Osteoblast (primary cell): ENCODE measurements at regions not wholly inside any gene's neighbourhood (a gene's known extent, or its start where the extent isn't known, plus 50 kb on each side); places are given as distances from the start of the nearest gene placed in this dataset.

ENCODE experiments used
- DNase-seq: peaks from one replicate; pipeline ENCODE4 v3.0.0; 2011; ENCODE audit warnings: low spot score, mixed read lengths; ENCODE audit not compliant: insufficient read length; ENCODE audit errors: missing footprints
- H2AFZ ChIP-seq: 2 replicates; pipeline ENCODE4 v1.6.0; 2011; ENCODE audit warnings: mild to moderate bottlenecking, low read length
- H3K27ac ChIP-seq: 2 replicates; pipeline ENCODE4 v1.5.1; 2011; ENCODE audit warnings: mild to moderate bottlenecking, low read depth, low read length, moderate library complexity
- H3K27me3 ChIP-seq: 2 replicates; pipeline ENCODE4 v1.6.0; 2012; ENCODE audit warnings: mild to moderate bottlenecking, control low read depth, inconsistent platforms, low read length, moderate library complexity; ENCODE audit not compliant: insufficient read depth
- H3K36me3 ChIP-seq: 2 replicates; pipeline ENCODE4 v1.5.1; 2011; ENCODE audit warnings: mild to moderate bottlenecking, low read length, control low read depth, moderate library complexity; ENCODE audit not compliant: insufficient read depth
- H3K4me1 ChIP-seq: 2 replicates; pipeline ENCODE4 v1.5.1; 2011; ENCODE audit warnings: mild to moderate bottlenecking, low read length, control low read depth, moderate library complexity; ENCODE audit not compliant: insufficient read depth
- H3K4me2 ChIP-seq: 2 replicates; pipeline ENCODE4 v1.6.0; 2011; ENCODE audit warnings: mild to moderate bottlenecking, low read length; ENCODE audit not compliant: insufficient read depth
- H3K4me3 ChIP-seq: fragments of 200-600 bp; sonication (generic); 3 replicates; pipeline ENCODE4 v1.5.1; 2012; ENCODE audit warnings: mild to moderate bottlenecking, low read length, inconsistent platforms; ENCODE audit not compliant: insufficient read depth
- H3K79me2 ChIP-seq: 2 replicates; pipeline ENCODE4 v1.6.0; 2012; ENCODE audit warnings: mild to moderate bottlenecking, low read length, control low read depth, inconsistent platforms; ENCODE audit not compliant: insufficient read depth
- H3K9me3 ChIP-seq: 2 replicates; pipeline ENCODE4 v1.5.1; 2011; ENCODE audit warnings: low read depth, low read length, control low read depth
- H4K20me1 ChIP-seq: 2 replicates; pipeline ENCODE4 v1.6.0; 2012; ENCODE audit warnings: mild to moderate bottlenecking, low read length, control low read depth; ENCODE audit not compliant: insufficient read depth
- TF ChIP-seq, protein P1 (sequence below): IDR thresholded peaks from 2 replicates; pipeline ENCODE4 v1.5.1; 2011; ENCODE audit warnings: mild to moderate bottlenecking, low read depth, low read length, moderate library complexity; ENCODE audit errors: extremely low read depth

DNA sequence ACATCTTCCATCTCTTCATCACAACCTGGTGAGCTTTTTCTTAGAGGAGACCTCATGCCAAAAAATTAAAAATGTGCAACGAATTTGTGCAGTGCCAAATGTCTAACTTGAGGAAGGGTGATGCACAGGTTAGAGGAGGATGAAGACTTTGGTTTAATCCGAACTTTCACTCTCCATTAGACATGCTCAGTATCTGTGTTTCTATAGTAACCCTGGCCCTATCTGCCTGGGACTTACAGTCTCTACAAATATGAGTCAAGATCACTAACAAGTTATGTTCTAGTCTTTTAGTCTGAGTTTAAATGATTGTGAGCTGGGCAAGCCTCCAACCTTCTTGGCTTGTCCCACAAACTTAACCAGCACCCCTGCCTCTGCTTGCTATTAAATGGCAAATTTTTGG is 377.0 kb downstream of the BMP2 start:
- Histone ChIP-seq H3K9me3 (no peaks in the 10 kb centered on the region), H3K4me2 (no peak overlapping the region), H3K36me3 (no peaks in the 10 kb centered on the region), H3K4me1 (no peaks in the 10 kb centered on the region), H3K27ac (no peak overlapping the region), H3K4me3 (no peak overlapping the region), H4K20me1 (no peaks in the 10 kb centered on the region), H3K79me2 (no peaks in the 10 kb centered on the region), H2AFZ (no peak overlapping the region), H3K27me3 (no peaks in the 10 kb centered on the region)
- TF ChIP-seq, protein P1, sequence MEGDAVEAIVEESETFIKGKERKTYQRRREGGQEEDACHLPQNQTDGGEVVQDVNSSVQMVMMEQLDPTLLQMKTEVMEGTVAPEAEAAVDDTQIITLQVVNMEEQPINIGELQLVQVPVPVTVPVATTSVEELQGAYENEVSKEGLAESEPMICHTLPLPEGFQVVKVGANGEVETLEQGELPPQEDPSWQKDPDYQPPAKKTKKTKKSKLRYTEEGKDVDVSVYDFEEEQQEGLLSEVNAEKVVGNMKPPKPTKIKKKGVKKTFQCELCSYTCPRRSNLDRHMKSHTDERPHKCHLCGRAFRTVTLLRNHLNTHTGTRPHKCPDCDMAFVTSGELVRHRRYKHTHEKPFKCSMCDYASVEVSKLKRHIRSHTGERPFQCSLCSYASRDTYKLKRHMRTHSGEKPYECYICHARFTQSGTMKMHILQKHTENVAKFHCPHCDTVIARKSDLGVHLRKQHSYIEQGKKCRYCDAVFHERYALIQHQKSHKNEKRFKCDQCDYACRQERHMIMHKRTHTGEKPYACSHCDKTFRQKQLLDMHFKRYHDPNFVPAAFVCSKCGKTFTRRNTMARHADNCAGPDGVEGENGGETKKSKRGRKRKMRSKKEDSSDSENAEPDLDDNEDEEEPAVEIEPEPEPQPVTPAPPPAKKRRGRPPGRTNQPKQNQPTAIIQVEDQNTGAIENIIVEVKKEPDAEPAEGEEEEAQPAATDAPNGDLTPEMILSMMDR: no peak
- no peak for DNase-seq

DNA sequence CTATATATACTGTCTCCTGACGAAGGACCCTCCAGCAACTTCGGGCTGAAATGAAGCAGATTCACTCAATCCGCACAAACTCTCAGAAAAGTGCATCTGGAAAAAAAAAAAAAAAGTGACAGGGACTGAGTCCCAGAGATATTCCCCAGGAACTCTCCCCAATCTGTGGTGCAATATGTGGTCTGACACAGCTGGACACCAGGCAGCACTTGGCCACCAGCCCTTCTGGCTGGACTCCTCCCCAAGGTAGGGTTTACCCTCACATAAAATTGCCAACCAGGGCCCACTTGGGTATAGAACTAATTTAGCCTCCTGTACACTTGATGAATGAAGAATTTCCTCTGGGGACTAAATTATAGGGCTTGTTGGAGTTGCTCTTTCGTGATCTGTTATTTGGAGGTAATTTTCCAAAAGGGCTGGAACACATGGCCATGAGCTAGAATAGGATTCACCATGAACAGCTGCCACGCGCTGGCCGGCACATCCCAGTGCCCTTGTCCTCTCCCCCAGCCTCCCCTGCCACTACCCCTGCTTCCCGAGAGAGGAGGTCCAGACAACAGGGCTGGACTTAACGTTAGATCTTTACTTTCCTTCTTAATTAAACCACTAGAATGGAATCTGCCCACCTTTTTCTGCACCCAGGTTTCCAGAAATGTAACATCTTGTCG is 379.2 kb downstream of the BMP2 start:
- Histone ChIP-seq H3K4me3 (no peak overlapping the region), H3K27ac (no peak overlapping the region), H3K4me2 (no peak overlapping the region), H4K20me1 (no peaks in the 10 kb centered on the region), H3K79me2 (no peaks in the 10 kb centered on the region), H2AFZ (no peak overlapping the region), H3K9me3 (no peaks in the 10 kb centered on the region), H3K4me1 (no peaks in the 10 kb centered on the region), H3K36me3 (no peaks in the 10 kb centered on the region), H3K27me3 (no peaks in the 10 kb centered on the region)
- no peak for DNase-seq
- TF ChIP-seq, protein P1: no peak

DNA sequence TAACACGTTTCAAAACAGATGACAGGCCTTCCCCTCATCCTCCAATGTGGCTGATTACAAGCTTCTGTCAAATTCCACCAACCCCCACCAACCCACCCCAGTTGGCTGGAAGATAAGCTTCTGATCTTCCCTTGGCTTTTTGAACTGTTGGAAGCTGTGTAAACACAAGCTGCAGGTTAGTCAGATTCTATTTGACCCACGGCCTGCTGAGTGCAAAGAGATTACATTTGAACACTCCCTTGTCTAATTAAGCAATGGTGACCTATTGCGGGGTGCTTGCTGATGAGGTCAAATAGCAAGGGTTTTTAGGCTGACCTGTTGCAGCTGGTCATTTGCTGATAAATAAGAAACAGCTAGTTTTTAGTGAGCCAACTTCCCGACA is 379.7 kb downstream of the BMP2 start:
- H3K79me2 ChIP-seq: no peaks in the 10 kb centered on the region
- TF ChIP-seq, protein P1: no peak
- no peak overlapping the region for H3K4me3 ChIP-seq
- H3K27me3 ChIP-seq: no peaks in the 10 kb centered on the region
- no peak overlapping the region for H3K4me2 ChIP-seq
- H3K4me1 ChIP-seq: no peaks in the 10 kb centered on the region
- no peak overlapping the region for H2AFZ ChIP-seq
- DNase-seq: no peak
- H3K27ac ChIP-seq: no peak overlapping the region
- no peaks in the 10 kb centered on the region for H3K9me3 ChIP-seq
- H4K20me1 ChIP-seq: no peaks in the 10 kb centered on the region
- no peaks in the 10 kb centered on the region for H3K36me3 ChIP-seq

DNA sequence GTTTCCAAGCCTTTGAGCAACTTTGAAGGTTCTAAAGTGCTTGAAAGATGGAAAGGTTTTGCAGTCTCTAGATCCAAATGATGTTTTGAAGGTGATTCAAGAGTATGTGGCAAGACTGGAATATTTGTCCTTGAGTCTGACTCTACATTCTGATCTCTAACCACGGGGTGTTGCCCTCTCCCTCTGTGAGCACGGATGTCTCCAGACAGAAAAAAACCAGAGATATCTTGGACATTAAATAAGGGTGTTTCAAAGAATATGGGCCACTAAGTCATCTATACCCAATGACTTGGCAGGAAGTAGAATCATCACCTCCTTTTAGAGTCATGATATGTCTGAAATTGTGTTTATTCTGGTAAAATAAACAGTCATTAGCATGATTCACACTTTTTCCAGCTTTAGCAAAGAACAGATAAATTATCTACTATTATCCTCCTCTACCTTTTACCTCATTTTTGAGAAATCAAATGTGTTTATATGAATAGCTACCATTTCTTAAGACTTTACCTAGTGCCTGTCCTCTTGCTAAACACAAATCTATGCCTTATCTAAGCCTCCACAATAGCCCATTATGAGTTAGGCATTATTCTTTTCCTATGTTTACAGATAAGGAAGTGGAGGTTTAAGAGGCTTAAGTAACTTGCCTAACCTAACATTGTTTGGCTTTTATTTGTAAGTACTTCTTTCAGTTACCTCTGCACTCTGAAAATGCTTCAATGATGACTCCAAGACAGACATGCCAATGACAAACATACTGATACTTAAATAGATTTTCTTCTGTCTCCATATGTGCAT is 384.4 kb downstream of the BMP2 start:
- no peak for DNase-seq
- H3K79me2 ChIP-seq: no peaks in the 10 kb centered on the region
- no peak overlapping the region for H3K27ac ChIP-seq
- no peaks in the 10 kb centered on the region for H4K20me1 ChIP-seq
- TF ChIP-seq, protein P1: no peak
- no peak overlapping the region for H2AFZ ChIP-seq
- no peaks in the 10 kb centered on the region for H3K36me3 ChIP-seq
- H3K9me3 ChIP-seq: no peaks in the 10 kb centered on the region
- H3K4me3 ChIP-seq: no peak overlapping the region
- no peak overlapping the region for H3K4me2 ChIP-seq
- no peaks in the 10 kb centered on the region for H3K27me3 ChIP-seq
- H3K4me1 ChIP-seq: no peaks in the 10 kb centered on the region
